ENCODE measurements at regions not wholly inside any gene's neighbourhood (a gene's known extent, or its start where the extent isn't known, plus 50 kb on each side); places are given as distances from the start of the nearest gene placed in this dataset.

DNA sequence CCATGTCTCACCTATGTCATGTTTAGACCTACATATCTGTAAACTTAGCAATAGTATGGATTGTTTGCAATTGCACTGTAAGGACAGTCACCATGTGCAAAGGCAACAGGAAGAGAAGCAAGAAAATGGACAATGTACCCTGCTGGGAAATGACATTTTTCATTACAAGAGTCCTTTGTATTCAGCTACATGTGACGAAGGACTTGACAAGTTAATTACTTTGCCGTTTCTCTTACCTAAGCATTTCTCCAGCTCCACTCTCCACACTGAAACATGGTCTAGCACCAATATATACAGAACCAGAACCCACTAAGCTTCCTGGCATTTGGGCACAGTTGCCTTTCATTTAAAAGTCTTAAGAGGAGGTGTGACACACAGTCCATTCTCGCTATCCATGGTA lies 76.6 kb upstream of the PFKP start:
- no peaks in the 10 kb centered on the region for H3K36me3 Mint-ChIP-seq (ENCODE audit: low read depth)
- H3K4me3 Mint-ChIP-seq, result no peak overlapping the region
- no peak overlapping the region for H3K27ac Mint-ChIP-seq
- H3K27me3 Mint-ChIP-seq, result peaks cover 41% of the 10 kb centered on the region
- peaks cover 4% of the 10 kb centered on the region for H3K9me3 Mint-ChIP-seq
- ATAC-seq (replicated peaks), result no peak
- H3K4me1 Mint-ChIP-seq, result peaks cover 4% of the 10 kb centered on the region

DNA sequence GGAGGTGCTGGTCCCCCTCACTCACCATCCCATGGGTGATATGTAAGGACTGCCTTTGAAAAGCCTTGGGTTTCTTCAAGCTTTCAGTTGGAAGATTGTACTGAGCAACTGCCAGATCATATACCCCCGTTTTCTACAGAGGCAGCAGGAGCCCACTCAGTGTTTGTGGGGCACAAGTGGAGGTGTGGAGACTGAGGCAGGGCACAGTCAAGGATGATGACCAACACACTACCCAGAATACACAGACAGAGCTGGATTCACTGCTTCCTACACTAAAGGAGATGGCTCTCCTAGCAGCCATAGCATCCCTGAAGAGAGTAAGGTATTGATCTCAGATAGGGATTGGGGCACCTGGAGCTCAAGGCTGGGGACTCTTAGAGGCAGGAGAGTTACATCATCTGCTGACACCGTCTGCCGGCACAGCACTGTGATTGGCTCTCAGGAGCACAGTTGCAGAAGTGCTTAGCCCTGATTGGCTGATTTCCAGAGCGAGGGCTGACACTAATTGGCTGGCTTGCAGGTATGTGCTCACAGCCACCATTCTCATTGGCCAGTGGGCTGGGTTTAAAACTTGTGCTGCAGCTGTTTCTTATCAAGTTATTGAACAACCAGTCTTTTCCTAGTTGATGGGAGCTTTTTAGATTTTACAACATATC lies 77.9 kb upstream of the PFKP start:
- H3K27ac Mint-ChIP-seq, result no peak overlapping the region
- peaks cover 4% of the 10 kb centered on the region for H3K4me1 Mint-ChIP-seq
- peaks cover 4% of the 10 kb centered on the region for H3K9me3 Mint-ChIP-seq
- H3K4me3 Mint-ChIP-seq, result no peak overlapping the region
- H3K27me3 Mint-ChIP-seq, result peaks cover 41% of the 10 kb centered on the region
- no peak for ATAC-seq (replicated peaks)
- H3K36me3 Mint-ChIP-seq (ENCODE audit: low read depth), result no peaks in the 10 kb centered on the region

DNA sequence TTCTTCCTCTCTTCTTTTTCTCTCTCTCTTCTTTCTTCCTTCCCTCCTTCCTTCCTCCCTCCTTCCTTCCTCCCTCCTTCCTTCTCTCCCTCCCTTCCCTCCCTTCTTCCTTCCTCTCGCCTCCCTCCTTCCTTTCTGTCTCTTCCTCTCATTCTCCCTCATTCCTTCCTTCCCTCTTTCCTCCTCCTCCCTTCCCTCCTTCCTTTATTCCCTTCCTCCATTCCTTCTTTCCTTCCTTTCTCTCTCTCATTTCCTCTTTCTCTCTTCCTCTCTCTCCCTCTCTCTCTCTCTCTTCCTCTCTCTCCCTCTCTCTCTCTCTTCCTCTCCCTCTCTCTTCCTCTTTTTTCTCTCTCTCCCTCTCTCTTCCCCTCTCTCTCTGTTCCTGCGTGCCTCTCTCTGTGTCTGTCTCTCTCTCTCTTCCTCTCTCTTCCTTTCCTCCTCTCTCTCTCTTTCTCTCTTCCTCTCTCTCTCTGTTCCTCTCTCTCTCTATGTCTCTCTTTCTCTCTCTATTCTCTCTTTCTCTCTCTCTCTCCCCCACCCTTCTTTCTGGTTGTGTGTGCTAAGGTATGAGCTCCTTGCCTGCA lies 80.1 kb upstream of the PFKP start:
- Mint-ChIP-seq H3K9me3 (peaks cover 4% of the 10 kb centered on the region), H3K4me3 (no peak overlapping the region), H3K4me1 (peaks cover 4% of the 10 kb centered on the region), H3K27me3 (peaks cover 44% of the 10 kb centered on the region), H3K36me3 (ENCODE audit: low read depth) (no peaks in the 10 kb centered on the region), H3K27ac (no peak overlapping the region)
- ATAC-seq (replicated peaks), result no peak

DNA sequence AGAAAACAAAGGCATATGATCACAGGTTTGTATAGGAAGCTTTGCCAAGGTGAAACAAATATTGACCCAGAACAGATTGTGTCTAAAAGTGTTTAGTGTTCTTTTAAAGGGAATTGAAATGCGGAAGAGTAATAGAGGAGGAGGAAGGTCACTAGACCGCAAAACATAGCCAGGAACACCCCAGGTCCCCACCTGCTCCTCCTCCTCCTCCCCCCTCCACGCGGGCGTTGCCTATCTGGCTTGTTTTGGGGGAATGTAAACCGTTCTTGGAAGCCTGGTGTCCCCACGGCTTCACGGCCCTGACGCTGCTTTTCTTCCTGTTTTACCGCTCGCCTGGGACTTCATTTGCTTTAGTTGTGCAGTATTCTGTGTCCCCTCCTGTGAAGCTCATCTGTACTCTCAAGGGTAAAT lies 81.0 kb upstream of the PFKP start:
- H3K36me3 Mint-ChIP-seq (ENCODE audit: low read depth), result no peaks in the 10 kb centered on the region
- no peak overlapping the region for H3K27ac Mint-ChIP-seq
- H3K27me3 Mint-ChIP-seq, result peaks cover 45% of the 10 kb centered on the region
- H3K9me3 Mint-ChIP-seq, result peaks cover 4% of the 10 kb centered on the region
- ATAC-seq (replicated peaks), result no peak
- no peak overlapping the region for H3K4me3 Mint-ChIP-seq
- H3K4me1 Mint-ChIP-seq, result peaks cover 4% of the 10 kb centered on the region

GRCh38 chr10:2985729-2986232 lies 81.6 kb upstream of the PFKP start:
- no peak overlapping the region for H3K4me3 Mint-ChIP-seq
- H3K36me3 Mint-ChIP-seq (ENCODE audit: low read depth), result no peaks in the 10 kb centered on the region
- H3K9me3 Mint-ChIP-seq, result peaks cover 4% of the 10 kb centered on the region
- ATAC-seq (replicated peaks), result no peak
- peaks cover 4% of the 10 kb centered on the region for H3K4me1 Mint-ChIP-seq
- H3K27me3 Mint-ChIP-seq, result peaks cover 43% of the 10 kb centered on the region
- H3K27ac Mint-ChIP-seq, result no peak overlapping the region

DNA sequence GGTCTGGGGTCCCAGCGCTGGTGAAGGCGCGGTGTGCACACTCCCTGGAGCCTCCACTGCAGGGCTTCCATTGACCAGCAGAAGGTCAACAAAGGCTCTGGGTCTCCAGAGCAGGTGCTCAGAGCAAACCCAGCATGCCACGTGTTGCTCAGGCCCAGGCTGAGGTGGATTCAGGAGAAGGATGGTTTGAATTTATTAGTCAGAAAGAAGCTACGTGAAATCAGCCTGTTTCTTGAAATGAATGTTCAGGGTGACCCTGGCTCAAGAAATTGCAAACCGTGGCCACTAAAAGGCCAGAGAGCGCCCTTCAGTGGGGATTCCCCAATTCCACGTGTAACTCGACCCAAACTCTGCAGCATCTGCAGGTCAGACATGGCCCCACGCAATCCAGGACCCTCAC lies 82.7 kb upstream of the PFKP start:
- H3K4me3 Mint-ChIP-seq, result no peak overlapping the region
- no peaks in the 10 kb centered on the region for H3K36me3 Mint-ChIP-seq (ENCODE audit: low read depth)

DNA sequence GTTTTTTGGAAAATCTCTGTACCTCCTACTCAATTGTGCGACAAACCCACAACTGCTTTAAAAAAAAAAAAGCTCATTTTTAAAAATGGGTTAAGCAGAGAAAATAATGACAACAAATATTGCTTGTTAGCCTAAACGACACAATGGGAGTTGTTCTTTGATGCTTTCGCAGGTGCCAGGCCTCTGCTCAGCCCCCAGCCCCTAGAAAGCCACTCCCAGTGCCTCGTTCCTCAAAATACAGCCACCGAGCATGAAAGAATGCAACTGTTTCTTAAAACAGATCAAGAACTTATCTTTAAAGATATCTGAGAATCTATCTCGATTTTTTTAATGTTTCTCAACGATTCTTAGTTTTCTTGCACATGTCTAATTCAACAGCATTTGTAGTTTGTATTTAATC lies 85.2 kb upstream of the PFKP start:
- peaks cover 4% of the 10 kb centered on the region for H3K4me1 Mint-ChIP-seq
- no peak overlapping the region for H3K27ac Mint-ChIP-seq
- H3K27me3 Mint-ChIP-seq, result peaks cover 21% of the 10 kb centered on the region
- H3K4me3 Mint-ChIP-seq, result no peak overlapping the region
- no peak for ATAC-seq (replicated peaks)
- no peaks in the 10 kb centered on the region for H3K9me3 Mint-ChIP-seq
- H3K36me3 Mint-ChIP-seq (ENCODE audit: low read depth), result no peaks in the 10 kb centered on the region

More for the DNA sequence above, 82.7 kb upstream of the PFKP start:
- no peak for ATAC-seq (replicated peaks)
- peaks cover 4% of the 10 kb centered on the region for H3K4me1 Mint-ChIP-seq
- peaks cover 38% of the 10 kb centered on the region for H3K27me3 Mint-ChIP-seq
- peaks cover 4% of the 10 kb centered on the region for H3K9me3 Mint-ChIP-seq
- no peak overlapping the region for H3K27ac Mint-ChIP-seq

GRCh38 chr10:2981361-2981801 lies 86.0 kb upstream of the PFKP start:
- H3K36me3 Mint-ChIP-seq (ENCODE audit: low read depth), result no peaks in the 10 kb centered on the region
- no peak for ATAC-seq (replicated peaks)
- peaks cover 15% of the 10 kb centered on the region for H3K27me3 Mint-ChIP-seq
- H3K27ac Mint-ChIP-seq, result no peak overlapping the region
- no peaks in the 10 kb centered on the region for H3K9me3 Mint-ChIP-seq
- peaks cover 4% of the 10 kb centered on the region for H3K4me1 Mint-ChIP-seq
- no peak overlapping the region for H3K4me3 Mint-ChIP-seq

GRCh38 chr10:2980791-2981360 lies 86.5 kb upstream of the PFKP start:
- Mint-ChIP-seq H3K27me3 (peaks cover 10% of the 10 kb centered on the region), H3K27ac (no peak overlapping the region), H3K36me3 (ENCODE audit: low read depth) (no peaks in the 10 kb centered on the region), H3K4me1 (no peaks in the 10 kb centered on the region), H3K4me3 (no peak overlapping the region), H3K9me3 (no peaks in the 10 kb centered on the region)
- ATAC-seq (replicated peaks), result no peak

DNA sequence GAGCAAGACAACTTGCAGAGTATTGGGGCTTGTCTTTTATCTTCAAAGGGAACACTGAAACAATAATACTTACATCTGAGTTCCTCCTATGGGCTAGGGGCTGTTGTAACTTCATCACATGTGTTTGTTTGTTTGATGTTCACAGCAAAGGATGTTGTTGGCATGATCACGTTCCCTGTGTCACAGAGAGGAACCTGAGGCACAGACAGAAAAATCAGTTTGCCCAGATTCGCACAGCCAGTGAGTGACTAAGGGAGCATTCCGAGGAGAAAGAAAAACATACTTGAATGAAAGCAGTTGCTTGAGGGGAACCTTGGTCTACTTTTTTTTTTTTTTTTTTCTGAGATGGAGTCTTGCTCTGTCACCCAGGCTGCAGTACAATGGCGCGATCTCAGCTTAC lies 87.2 kb upstream of the PFKP start:
- H3K4me1 Mint-ChIP-seq, result no peaks in the 10 kb centered on the region
- no peaks in the 10 kb centered on the region for H3K9me3 Mint-ChIP-seq
- peaks cover 9% of the 10 kb centered on the region for H3K27me3 Mint-ChIP-seq
- H3K4me3 Mint-ChIP-seq, result no peak overlapping the region
- no peaks in the 10 kb centered on the region for H3K36me3 Mint-ChIP-seq (ENCODE audit: low read depth)
- no peak overlapping the region for H3K27ac Mint-ChIP-seq
- ATAC-seq (replicated peaks), result no peak

DNA sequence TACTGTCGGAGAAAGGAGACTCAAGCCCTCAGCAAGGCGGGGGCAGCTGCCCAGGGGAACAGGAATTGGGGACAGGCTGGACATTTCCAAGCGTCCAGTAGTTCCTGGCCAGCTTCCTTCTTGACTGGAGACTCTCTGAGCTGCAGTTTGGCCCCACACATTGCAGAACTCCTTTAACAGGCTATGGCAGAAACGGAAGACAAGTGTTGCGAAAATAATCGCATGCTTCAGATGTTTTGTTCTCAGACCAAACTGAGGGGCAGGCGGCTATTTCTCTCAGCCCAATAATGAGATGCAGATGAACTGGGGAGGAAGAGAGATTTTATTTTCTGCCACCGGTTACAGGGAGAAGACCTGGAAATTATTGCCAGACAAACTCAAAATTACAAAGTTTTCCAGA lies 88.0 kb upstream of the PFKP start:
- no peak for ATAC-seq (replicated peaks)
- H3K27ac Mint-ChIP-seq, result no peak overlapping the region
- H3K9me3 Mint-ChIP-seq, result no peaks in the 10 kb centered on the region
- no peaks in the 10 kb centered on the region for H3K36me3 Mint-ChIP-seq (ENCODE audit: low read depth)
- no peak overlapping the region for H3K4me3 Mint-ChIP-seq
- H3K4me1 Mint-ChIP-seq, result no peaks in the 10 kb centered on the region
- peaks cover 4% of the 10 kb centered on the region for H3K27me3 Mint-ChIP-seq

DNA sequence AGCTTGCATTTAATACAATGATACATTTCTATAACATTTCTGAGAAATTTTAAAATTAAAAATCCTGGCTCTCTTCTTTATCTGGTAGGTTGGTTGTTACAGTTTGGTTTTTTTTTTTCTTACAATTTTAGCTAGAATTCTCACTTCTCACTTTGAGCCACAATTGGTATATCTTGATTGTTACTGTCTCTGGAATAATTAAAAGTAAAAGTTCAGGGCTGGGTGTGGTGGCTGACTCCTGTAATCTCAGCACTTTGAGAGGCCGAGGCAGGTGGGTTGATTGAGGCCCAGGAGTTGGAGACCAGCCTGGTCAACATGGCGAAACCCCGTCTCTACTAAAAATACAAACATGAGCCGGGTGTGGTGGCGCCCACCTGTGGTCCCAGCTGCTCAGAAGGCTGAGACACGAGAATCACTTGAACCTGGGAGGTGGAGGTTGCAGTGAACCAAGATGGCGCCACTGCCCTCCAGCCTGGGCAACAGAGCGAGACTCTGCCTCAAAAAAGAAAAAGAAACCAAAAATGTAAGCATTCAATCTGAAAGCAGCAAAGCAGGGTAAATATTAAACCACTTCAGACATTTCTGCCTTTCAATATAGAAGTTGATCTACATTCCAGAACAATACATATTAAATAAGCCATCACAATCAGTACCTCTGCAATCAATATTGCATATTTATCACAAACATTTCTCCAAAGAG lies 88.6 kb upstream of the PFKP start:
- Mint-ChIP-seq H3K27me3 (peaks cover 4% of the 10 kb centered on the region), H3K4me1 (no peaks in the 10 kb centered on the region), H3K4me3 (no peak overlapping the region), H3K27ac (no peak overlapping the region), H3K36me3 (ENCODE audit: low read depth) (no peaks in the 10 kb centered on the region), H3K9me3 (no peaks in the 10 kb centered on the region)
- ATAC-seq (replicated peaks), result no peak

DNA sequence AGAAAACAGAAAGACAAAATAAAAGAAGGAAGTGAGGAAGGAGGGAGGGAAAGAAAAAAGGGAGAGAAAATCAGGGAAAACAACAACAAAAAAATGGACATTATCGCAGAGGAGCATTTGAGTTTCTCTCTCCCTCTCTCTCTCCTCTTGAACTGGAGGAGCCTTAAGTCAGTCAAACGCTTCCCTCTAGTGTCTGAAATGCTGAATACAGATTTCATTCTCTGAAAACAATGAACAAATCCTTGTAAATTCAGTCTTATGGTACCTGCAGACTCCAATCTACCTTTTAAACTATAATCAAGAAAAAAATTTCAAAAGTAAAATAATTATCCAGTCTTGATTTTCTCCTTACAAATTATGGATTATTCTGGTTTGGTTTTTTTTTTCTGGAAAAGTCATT lies 89.2 kb upstream of the PFKP start:
- no peak overlapping the region for H3K27ac Mint-ChIP-seq
- H3K4me1 Mint-ChIP-seq, result no peaks in the 10 kb centered on the region
- no peaks in the 10 kb centered on the region for H3K9me3 Mint-ChIP-seq
- ATAC-seq (replicated peaks), result no peak
- no peaks in the 10 kb centered on the region for H3K36me3 Mint-ChIP-seq (ENCODE audit: low read depth)
- H3K4me3 Mint-ChIP-seq, result no peak overlapping the region
- H3K27me3 Mint-ChIP-seq, result peaks cover 4% of the 10 kb centered on the region

DNA sequence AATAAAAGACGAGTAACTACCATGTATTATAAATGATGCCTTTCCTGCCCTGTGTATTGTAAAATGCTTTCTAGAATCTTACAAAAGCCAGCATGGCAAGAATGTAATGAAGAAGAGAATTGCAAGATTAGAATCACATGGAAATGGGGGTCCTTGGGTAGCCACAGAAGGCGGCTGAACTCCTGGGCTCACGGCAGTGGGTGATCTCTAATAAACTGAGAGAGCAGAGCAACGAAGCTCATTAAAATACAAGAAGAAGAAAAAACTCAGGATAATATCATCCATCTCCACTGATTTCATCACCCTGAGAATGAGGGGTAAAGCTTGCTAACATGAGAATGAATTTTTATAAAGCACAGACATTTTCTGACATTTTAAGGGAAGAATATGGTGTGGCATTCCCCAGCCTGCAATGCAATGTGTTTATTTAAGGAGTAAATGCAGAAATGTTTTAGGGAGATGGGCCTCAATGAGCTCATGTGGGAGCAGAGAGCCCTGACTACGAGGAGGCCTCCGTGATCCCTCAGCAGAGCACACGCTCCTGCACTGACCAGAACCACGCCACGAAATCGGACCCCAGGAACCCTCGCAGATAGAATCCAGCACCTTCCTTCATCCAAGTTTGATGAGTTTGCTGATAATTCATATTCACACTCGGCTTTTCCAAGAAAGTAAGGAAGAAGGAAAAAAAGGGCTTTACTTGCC lies 92.7 kb upstream of the PFKP start:
- Mint-ChIP-seq H3K4me3 (no peak overlapping the region), H3K9me3 (no peaks in the 10 kb centered on the region), H3K27ac (no peak overlapping the region), H3K4me1 (no peaks in the 10 kb centered on the region), H3K36me3 (ENCODE audit: low read depth) (no peaks in the 10 kb centered on the region), H3K27me3 (no peaks in the 10 kb centered on the region)
- ATAC-seq (replicated peaks), result no peak
